ENCODE measurements at regions not wholly inside any gene's neighbourhood (a gene's known extent, or its start where the extent isn't known, plus 50 kb on each side); places are given as distances from the start of the nearest gene placed in this dataset.

- no peak for DNase-seq (ENCODE audit: low read depth)
- TF ChIP-seq, protein P1, sequence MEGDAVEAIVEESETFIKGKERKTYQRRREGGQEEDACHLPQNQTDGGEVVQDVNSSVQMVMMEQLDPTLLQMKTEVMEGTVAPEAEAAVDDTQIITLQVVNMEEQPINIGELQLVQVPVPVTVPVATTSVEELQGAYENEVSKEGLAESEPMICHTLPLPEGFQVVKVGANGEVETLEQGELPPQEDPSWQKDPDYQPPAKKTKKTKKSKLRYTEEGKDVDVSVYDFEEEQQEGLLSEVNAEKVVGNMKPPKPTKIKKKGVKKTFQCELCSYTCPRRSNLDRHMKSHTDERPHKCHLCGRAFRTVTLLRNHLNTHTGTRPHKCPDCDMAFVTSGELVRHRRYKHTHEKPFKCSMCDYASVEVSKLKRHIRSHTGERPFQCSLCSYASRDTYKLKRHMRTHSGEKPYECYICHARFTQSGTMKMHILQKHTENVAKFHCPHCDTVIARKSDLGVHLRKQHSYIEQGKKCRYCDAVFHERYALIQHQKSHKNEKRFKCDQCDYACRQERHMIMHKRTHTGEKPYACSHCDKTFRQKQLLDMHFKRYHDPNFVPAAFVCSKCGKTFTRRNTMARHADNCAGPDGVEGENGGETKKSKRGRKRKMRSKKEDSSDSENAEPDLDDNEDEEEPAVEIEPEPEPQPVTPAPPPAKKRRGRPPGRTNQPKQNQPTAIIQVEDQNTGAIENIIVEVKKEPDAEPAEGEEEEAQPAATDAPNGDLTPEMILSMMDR (conservative IDR thresholded peaks at IDR 0.05; ENCODE audit: control insufficient read depth, insufficient read depth, low read depth, low read length): no peak
- no peak overlapping the region for H3K4me3 ChIP-seq (ENCODE audit: control insufficient read depth, low read depth, low read length)
Observed at GRCh38 chr1:87842156-87842555, 513.5 kb downstream of the LMO4 start.

DNA sequence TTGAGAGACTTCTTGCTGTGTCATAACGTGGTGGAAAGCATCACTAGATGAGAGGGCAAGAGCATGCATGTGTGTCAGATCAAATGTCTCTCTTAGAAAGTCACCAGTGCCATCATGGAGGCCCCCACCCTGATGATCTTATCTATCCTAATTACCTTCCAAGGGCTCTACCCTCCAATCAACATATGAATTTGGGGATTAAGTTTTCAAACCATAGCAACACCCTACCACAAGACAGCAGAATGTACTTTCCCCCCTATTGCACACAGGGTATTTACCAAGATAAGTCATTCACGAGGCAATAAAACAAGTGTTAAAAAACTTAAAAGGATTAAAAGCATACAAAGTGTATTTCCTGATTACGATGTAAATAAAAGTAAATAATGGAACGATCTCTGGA, 515.6 kb downstream of the LMO4 start:
- no peak overlapping the region for H3K4me3 ChIP-seq (ENCODE audit: control insufficient read depth, low read depth, low read length)
- TF ChIP-seq, protein P1 (conservative IDR thresholded peaks at IDR 0.05; ENCODE audit: control insufficient read depth, insufficient read depth, low read depth, low read length): no peak
- DNase-seq (ENCODE audit: low read depth): no peak

DNA sequence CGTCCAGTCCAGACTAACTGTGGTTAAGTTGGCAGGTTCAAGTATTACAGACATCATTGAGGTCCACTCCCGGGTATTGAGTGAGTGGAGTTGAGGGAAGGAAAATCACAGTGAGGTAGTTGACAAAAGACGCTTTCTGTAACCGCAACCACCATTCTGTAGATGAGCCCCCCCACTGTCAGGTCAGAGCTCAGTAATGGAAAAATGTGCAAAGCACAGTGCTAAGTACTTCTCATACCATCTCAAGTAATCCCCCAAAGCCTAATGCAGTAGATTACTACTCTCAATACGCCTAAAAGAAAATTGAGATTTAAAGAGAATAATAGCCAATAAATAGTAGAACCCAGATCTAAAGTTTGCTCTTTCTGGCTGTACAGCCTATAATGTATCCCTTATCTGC, 522.8 kb downstream of the LMO4 start:
- TF ChIP-seq, protein P1 (conservative IDR thresholded peaks at IDR 0.05; ENCODE audit: control insufficient read depth, insufficient read depth, low read depth, low read length): no peak
- peak; percentile 24 for DNase-seq (ENCODE audit: low read depth)
- no peak overlapping the region for H3K4me3 ChIP-seq (ENCODE audit: control insufficient read depth, low read depth, low read length)

- DNase-seq (ENCODE audit: low read depth): no peak
- no peak overlapping the region for H3K4me3 ChIP-seq (ENCODE audit: control insufficient read depth, low read depth, low read length)
- TF ChIP-seq, protein P1 (conservative IDR thresholded peaks at IDR 0.05; ENCODE audit: control insufficient read depth, insufficient read depth, low read depth, low read length): no peak
Observed at GRCh38 chr1:87852410-87853161, 523.9 kb downstream of the LMO4 start.

GRCh38 chr1:87853576-87854351, 525.1 kb downstream of the LMO4 start:
- TF ChIP-seq, protein P1 (conservative IDR thresholded peaks at IDR 0.05; ENCODE audit: control insufficient read depth, insufficient read depth, low read depth, low read length): no peak
- DNase-seq (ENCODE audit: low read depth): peak; percentile 93
- no peak overlapping the region for H3K4me3 ChIP-seq (ENCODE audit: control insufficient read depth, low read depth, low read length)

DNA sequence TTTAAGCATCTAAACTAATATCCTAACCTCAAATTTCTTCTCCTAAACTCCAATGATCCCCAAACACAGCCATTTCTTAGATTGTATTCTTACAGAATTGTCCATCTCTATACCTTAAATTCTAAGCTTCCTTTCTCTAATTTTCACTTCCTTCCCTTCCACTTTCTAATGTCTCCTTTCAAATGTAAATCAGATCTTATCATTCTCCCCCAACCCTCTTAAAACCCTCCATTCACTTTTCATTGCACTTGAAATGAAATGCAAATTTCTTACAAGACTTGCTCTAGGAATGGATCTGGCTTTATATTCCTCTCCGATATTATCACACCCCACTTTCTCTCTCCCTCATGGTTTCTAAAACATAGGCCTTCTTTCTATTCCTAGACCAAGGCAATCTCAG, 534.6 kb downstream of the LMO4 start:
- no peak for DNase-seq (ENCODE audit: low read depth)
- no peak overlapping the region for H3K4me3 ChIP-seq (ENCODE audit: control insufficient read depth, low read depth, low read length)
- TF ChIP-seq, protein P1 (conservative IDR thresholded peaks at IDR 0.05; ENCODE audit: control insufficient read depth, insufficient read depth, low read depth, low read length): no peak

Measured in fibroblast of mammary gland (primary cell).